ENCODE measurements at regions not wholly inside any gene's neighbourhood (a gene's known extent, or its start where the extent isn't known, plus 50 kb on each side); places are given as distances from the start of the nearest gene placed in this dataset.

GRCh38 chr16:27645396-27645795, 95.5 kb downstream of the KATNIP start:
- no peak for TF ChIP-seq CTCF (IDR thresholded peaks at IDR 0.05; ENCODE audit: control insufficient read depth, insufficient read depth, low read depth, low read length, missing control alignments)
- no peak overlapping the region for H3K4me3 ChIP-seq (ENCODE audit: control insufficient read depth, low read depth, low read length)
- DNase-seq (ENCODE audit: low read depth) = no peak

- no peak for DNase-seq (ENCODE audit: low read depth)
- no peak for TF ChIP-seq CTCF (IDR thresholded peaks at IDR 0.05; ENCODE audit: control insufficient read depth, insufficient read depth, low read depth, low read length, missing control alignments)
Observed at GRCh38 chr16:27646806-27647205, 96.9 kb downstream of the KATNIP start.

GRCh38 chr16:27649021-27649420, 99.1 kb downstream of the KATNIP start:
- DNase-seq (ENCODE audit: low read depth) = no peak
- H3K4me3 ChIP-seq (ENCODE audit: control insufficient read depth, low read depth, low read length) = no peak overlapping the region
- TF ChIP-seq CTCF (IDR thresholded peaks at IDR 0.05; ENCODE audit: control insufficient read depth, insufficient read depth, low read depth, low read length, missing control alignments) = no peak

More at GRCh38 chr16:27646806-27647205, 96.9 kb downstream of the KATNIP start:
- H3K4me3 ChIP-seq (ENCODE audit: control insufficient read depth, low read depth, low read length) = no peak overlapping the region

- H3K4me3 ChIP-seq (ENCODE audit: control insufficient read depth, low read depth, low read length) = no peak overlapping the region
- no peak for TF ChIP-seq CTCF (IDR thresholded peaks at IDR 0.05; ENCODE audit: control insufficient read depth, insufficient read depth, low read depth, low read length, missing control alignments)
- no peak for DNase-seq (ENCODE audit: low read depth)
Observed at GRCh38 chr16:27650073-27650701, 100.2 kb downstream of the KATNIP start.

GRCh38 chr16:27651301-27651700, 101.4 kb downstream of the KATNIP start:
- DNase-seq (ENCODE audit: low read depth) = no peak
- H3K4me3 ChIP-seq (ENCODE audit: control insufficient read depth, low read depth, low read length) = no peak overlapping the region
- no peak for TF ChIP-seq CTCF (IDR thresholded peaks at IDR 0.05; ENCODE audit: control insufficient read depth, insufficient read depth, low read depth, low read length, missing control alignments)

- no peak overlapping the region for H3K4me3 ChIP-seq (ENCODE audit: control insufficient read depth, low read depth, low read length)
- no peak for TF ChIP-seq CTCF (IDR thresholded peaks at IDR 0.05; ENCODE audit: control insufficient read depth, insufficient read depth, low read depth, low read length, missing control alignments)
- DNase-seq (ENCODE audit: low read depth) = no peak
Observed at GRCh38 chr16:27657811-27658210, 107.9 kb downstream of the KATNIP start.

Data from AG09309 (cell line).